Erythroblast (primary cell): ENCODE measurements at regions not wholly inside any gene's neighbourhood (a gene's known extent, or its start where the extent isn't known, plus 50 kb on each side); places are given as distances from the start of the nearest gene placed in this dataset.
"Not testable (repeated sequence)": the region's sequence is repeated elsewhere in the genome, so short reads cannot be mapped to it uniquely, and the experiment has no call there.

Experiments used
- GATA1 ChIP-seq: IDR thresholded peaks from 2 replicates; pipeline ENCODE4 v1.6.1; 2011; ENCODE audit warnings: low read depth, mild to moderate bottlenecking, control low read depth, low read length, moderate library complexity
- POLR2A ChIP-seq: IDR thresholded peaks from 2 replicates; pipeline ENCODE4 v1.6.1; 2011; ENCODE audit warnings: mild to moderate bottlenecking, low read length

GRCh38 chr17:21570427-21570826 lies 121.9 kb upstream of the KCNJ18 start:
- TF ChIP-seq POLR2A, GATA1: not testable (repeated sequence)
